Ishikawa (cell line): ENCODE measurements at regions not wholly inside any gene's neighbourhood (a gene's known extent, or its start where the extent isn't known, plus 50 kb on each side); places are given as distances from the start of the nearest gene placed in this dataset.

ENCODE experiments used
- CEBPB ChIP-seq: IDR thresholded peaks from 2 replicates; pipeline ENCODE4 v1.6.1; 2012
- CREB1 ChIP-seq: IDR thresholded peaks from 2 replicates; pipeline ENCODE4 v1.6.1; 2012; ENCODE audit warnings: low read depth
- EGR1 ChIP-seq: IDR thresholded peaks from 2 replicates; pipeline ENCODE4 v1.6.1; 2012
- EP300 ChIP-seq: IDR thresholded peaks from 2 replicates; pipeline ENCODE4 v1.6.1; 2012; ENCODE audit warnings: borderline replicate concordance
- FOXM1 ChIP-seq: IDR thresholded peaks from 2 replicates; pipeline ENCODE4 v1.6.1; 2012; ENCODE audit warnings: low read depth, borderline replicate concordance
- NFIC ChIP-seq: IDR thresholded peaks from 2 replicates; pipeline ENCODE4 v1.6.1; 2012
- RAD21 ChIP-seq: IDR thresholded peaks from 2 replicates; pipeline ENCODE4 v1.6.1; 2012; ENCODE audit warnings: low read depth
- REST ChIP-seq: IDR thresholded peaks from 2 replicates; pipeline ENCODE4 v1.6.1; 2012; ENCODE audit warnings: low read depth, mild to moderate bottlenecking
- TAF1 ChIP-seq: IDR thresholded peaks from 2 replicates; pipeline ENCODE4 v1.6.1; 2012; ENCODE audit warnings: low read depth, mild to moderate bottlenecking
- TCF12 ChIP-seq: IDR thresholded peaks from 2 replicates; pipeline ENCODE4 v1.6.1; 2012; ENCODE audit warnings: low read depth
- TEAD4 ChIP-seq: IDR thresholded peaks from 2 replicates; pipeline ENCODE4 v1.6.1; 2012
- YY1 ChIP-seq: IDR thresholded peaks from 2 replicates; pipeline ENCODE4 v1.6.1; 2012; ENCODE audit warnings: low read depth
- ZBTB7A ChIP-seq: IDR thresholded peaks from 2 replicates; pipeline ENCODE4 v1.6.1; 2012; ENCODE audit warnings: low read depth
- TF ChIP-seq, protein P1 (sequence below): IDR thresholded peaks from 2 replicates; pipeline ENCODE4 v1.6.1; 2012
- TF ChIP-seq, protein P2 (sequence below): IDR thresholded peaks from 2 replicates; pipeline ENCODE4 v1.6.1; 2012

DNA sequence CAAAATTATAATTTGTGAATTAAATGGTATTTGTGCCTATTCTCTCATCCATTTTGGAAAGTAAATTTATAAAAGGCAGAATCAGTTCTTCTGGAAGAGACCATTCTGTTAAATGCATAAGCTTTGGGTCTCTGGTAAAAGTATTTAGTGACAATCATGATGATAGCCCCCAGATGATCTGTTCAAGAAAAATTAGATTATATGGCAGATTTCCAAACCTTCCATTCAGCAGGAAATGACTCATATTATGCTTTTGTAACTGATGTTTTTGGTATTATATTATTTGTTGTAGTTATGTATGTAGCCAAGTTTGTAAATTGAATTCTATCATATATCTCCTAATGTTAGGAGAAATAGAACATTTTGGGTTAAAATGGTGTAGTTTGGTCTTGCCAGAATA, 340.8 kb upstream of the DPH6 start:
- TF ChIP-seq FOXM1 (no peak), CEBPB (no peak), TEAD4 (no peak), TAF1 (no peak), EP300 (no peak)

DNA sequence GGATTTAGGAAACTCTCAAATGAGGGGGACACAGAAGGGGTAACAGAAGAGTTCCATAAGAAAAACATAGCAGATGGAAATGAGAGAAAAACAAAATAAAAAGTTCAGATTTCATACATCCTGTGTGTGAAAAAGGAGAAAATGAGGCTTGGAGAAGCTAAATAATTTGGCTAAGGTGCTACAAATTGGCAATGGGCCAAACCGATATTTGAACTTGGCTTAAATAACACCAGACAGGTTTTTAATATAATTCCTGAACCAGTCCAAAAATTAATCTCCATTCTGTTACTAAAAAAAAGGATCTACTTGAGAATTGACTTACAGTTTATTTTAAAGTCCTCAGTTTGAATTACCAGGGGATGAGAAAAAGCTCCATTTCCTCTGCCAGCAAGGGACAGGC, 342.9 kb upstream of the DPH6 start:
- TF ChIP-seq FOXM1 (no peak), RAD21 (no peak), ZBTB7A (no peak), YY1 (no peak), CREB1 (no peak), TEAD4 (no peak), TAF1 (no peak), NFIC (no peak), EP300 (no peak)

DNA sequence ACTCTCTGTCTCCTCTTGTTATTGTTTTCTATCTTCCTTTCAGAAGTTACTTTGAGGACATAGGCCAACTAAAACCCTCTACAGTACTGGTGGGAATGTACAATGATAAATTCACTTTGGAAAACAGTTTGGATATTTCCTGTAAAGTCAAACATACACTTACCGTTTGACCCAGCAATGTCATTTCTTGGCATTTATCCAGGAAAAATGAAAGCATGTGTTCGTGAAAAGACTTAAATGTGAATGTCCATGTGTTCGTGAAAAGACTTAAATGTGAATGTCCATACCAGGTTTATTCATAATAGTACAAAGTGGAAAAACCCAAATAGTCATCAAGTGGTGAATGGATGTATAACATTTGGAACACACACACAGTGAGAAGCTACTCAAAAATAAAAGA, 361.5 kb upstream of the DPH6 start:
- no peak for TF ChIP-seq CREB1
- TF ChIP-seq CEBPB, result no peak
- no peak for TF ChIP-seq NFIC
- TF ChIP-seq YY1, result no peak
- TF ChIP-seq TEAD4, result no peak
- TF ChIP-seq RAD21, result no peak
- no peak for TF ChIP-seq TAF1
- no peak for TF ChIP-seq REST
- TF ChIP-seq, protein P1, sequence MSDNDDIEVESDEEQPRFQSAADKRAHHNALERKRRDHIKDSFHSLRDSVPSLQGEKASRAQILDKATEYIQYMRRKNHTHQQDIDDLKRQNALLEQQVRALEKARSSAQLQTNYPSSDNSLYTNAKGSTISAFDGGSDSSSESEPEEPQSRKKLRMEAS, result no peak
- TF ChIP-seq FOXM1, result no peak
- no peak for TF ChIP-seq TCF12
- TF ChIP-seq ZBTB7A, result no peak
- no peak for TF ChIP-seq EGR1

DNA sequence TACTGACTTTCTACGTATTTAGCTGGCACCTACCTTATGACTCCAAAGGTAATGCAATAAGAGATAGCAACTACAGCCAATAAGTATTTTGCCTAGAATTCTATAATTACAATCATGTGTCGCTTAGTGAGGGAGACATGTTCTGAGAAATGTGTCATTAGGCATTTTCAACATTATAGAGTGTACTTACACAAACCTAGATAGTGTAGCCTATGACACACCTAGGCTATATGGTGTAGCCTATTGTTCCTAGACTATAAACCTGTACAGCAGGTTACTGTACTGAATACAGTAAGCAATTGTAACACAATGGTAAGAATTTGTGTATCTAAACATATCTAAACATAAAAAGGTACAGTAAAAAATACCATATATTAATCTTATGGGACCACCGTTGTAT, 363.4 kb upstream of the DPH6 start:
- TF ChIP-seq YY1 (no peak), NFIC (no peak), REST (no peak), TEAD4 (no peak), EGR1 (no peak), TAF1 (no peak), TCF12 (no peak), FOXM1 (no peak), RAD21 (no peak), CREB1 (no peak), EP300 (no peak), ZBTB7A (no peak), CEBPB (no peak)
- TF ChIP-seq, protein P2, sequence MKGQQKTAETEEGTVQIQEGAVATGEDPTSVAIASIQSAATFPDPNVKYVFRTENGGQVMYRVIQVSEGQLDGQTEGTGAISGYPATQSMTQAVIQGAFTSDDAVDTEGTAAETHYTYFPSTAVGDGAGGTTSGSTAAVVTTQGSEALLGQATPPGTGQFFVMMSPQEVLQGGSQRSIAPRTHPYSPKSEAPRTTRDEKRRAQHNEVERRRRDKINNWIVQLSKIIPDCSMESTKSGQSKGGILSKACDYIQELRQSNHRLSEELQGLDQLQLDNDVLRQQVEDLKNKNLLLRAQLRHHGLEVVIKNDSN, result no peak
- TF ChIP-seq, protein P1, result no peak

- TF ChIP-seq NFIC, result no peak
- no peak for TF ChIP-seq EP300
- no peak for TF ChIP-seq RAD21
- TF ChIP-seq EGR1, result no peak
- TF ChIP-seq, protein P2, result no peak
- no peak for TF ChIP-seq FOXM1
Observed at GRCh38 chr15:35910227-35910626, 364.3 kb upstream of the DPH6 start.

DNA sequence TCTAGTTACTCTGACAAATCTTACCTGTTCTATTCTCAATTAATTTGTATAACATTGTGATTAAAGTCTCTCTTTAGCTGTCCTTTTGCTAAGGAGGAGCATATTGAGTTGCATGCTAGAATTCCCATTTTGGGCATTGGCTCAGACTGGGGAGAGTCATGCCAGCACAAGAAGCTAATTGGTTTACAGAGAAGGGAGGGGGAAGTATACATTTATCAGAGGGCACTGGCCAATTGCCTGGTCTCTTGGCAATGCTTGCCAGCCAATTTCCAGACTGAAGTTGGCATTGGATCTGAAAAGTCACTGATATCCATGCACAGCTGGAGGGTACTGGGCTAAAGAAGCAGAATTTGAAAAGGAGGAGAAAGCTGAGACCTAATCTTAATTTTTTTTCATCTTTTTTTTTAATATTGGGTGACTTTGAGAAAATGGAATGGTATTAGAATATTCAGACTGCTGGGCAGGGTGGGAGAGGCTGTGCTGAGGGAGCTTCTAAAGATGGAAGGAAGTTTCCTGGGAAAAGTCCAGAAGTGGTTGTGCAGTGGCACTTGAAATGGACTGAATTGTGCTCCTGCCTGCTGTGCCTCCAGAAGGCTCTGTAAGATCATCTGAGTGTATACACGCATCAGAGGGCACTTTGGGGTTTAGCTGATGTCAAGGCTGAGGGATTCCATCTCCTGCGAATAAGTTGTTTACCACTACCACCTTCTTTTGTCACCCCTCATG, 365.2 kb upstream of the DPH6 start:
- no peak for TF ChIP-seq TEAD4
- no peak for TF ChIP-seq NFIC

DNA sequence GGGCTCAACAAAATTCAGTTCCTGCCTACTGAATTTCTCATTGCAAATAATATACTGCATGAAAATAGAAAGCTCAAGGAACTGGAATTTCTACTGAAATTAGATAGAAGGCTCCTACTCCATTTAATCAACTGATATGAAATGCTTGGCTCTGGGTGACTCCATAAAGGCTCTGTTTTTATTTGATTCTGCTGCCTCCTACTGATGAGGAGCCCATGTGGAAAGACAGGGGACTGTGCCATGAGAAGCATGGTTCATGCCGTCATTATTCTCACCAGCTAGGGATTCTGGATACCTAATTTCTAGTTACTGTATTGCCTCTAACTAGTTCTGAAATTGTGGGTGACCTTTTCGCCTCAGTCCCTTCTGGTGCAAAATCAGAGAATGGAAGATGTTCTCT, 366.2 kb upstream of the DPH6 start:
- TF ChIP-seq YY1, result no peak
